ENCODE measurements at regions not wholly inside any gene's neighbourhood (a gene's known extent, or its start where the extent isn't known, plus 50 kb on each side); places are given as distances from the start of the nearest gene placed in this dataset.

DNA sequence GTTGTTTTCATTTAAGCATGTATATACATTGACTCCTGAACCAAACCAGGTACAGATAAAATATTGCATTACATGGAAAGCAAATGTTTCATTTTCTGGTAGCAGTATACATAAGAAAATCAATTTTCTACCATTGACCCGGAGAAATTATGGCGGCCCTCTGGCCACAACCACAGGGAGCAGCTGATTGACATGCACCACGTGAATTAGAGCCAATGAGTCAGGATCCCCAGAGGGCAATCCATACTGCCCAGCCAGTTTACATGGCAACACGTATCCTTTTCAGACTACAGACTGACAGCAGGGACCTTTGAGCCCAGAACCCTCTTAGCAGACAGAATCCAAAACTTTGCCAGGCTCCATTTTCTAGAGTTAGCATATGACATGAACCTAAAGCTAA is 272.2 kb upstream of the NEBL start:
- Mint-ChIP-seq H3K27ac (ENCODE audit: low read depth, unreplicated experiment) (no peak overlapping the region), H3K27me3 (ENCODE audit: insufficient read depth, unreplicated experiment) (no peaks in the 10 kb centered on the region), H3K4me1 (ENCODE audit: insufficient read depth, unreplicated experiment) (peaks cover 8% of the 10 kb centered on the region), H3K4me3 (ENCODE audit: unreplicated experiment) (no peak overlapping the region), H3K9me3 (ENCODE audit: unreplicated experiment) (no peaks in the 10 kb centered on the region), H3K36me3 (ENCODE audit: insufficient read depth, unreplicated experiment) (peaks cover 6% of the 10 kb centered on the region)
- intact Hi-C loops (cut with micrococcal nuclease) = no loop called here
- TF ChIP-seq, protein P1, sequence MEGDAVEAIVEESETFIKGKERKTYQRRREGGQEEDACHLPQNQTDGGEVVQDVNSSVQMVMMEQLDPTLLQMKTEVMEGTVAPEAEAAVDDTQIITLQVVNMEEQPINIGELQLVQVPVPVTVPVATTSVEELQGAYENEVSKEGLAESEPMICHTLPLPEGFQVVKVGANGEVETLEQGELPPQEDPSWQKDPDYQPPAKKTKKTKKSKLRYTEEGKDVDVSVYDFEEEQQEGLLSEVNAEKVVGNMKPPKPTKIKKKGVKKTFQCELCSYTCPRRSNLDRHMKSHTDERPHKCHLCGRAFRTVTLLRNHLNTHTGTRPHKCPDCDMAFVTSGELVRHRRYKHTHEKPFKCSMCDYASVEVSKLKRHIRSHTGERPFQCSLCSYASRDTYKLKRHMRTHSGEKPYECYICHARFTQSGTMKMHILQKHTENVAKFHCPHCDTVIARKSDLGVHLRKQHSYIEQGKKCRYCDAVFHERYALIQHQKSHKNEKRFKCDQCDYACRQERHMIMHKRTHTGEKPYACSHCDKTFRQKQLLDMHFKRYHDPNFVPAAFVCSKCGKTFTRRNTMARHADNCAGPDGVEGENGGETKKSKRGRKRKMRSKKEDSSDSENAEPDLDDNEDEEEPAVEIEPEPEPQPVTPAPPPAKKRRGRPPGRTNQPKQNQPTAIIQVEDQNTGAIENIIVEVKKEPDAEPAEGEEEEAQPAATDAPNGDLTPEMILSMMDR (IDR thresholded peaks at IDR 0.05; ENCODE audit: unreplicated experiment) = no peak
- ChIA-PET POLR2A (interaction anchor here (0.6 to 0.8 kb wide), 3 partner anchors 15 to 72 kb away, joined by 3 read pairs; no protein-coding TSS in a partner anchor), CTCF (interaction anchor here (0.5 kb wide), 1 partner anchor 133 kb away, joined by 3 read pairs; no protein-coding TSS in a partner anchor)
- no TSS peak for BruUV-seq (replicated peaks)
- no peak for DNase-seq (ENCODE audit: unreplicated experiment)

DNA sequence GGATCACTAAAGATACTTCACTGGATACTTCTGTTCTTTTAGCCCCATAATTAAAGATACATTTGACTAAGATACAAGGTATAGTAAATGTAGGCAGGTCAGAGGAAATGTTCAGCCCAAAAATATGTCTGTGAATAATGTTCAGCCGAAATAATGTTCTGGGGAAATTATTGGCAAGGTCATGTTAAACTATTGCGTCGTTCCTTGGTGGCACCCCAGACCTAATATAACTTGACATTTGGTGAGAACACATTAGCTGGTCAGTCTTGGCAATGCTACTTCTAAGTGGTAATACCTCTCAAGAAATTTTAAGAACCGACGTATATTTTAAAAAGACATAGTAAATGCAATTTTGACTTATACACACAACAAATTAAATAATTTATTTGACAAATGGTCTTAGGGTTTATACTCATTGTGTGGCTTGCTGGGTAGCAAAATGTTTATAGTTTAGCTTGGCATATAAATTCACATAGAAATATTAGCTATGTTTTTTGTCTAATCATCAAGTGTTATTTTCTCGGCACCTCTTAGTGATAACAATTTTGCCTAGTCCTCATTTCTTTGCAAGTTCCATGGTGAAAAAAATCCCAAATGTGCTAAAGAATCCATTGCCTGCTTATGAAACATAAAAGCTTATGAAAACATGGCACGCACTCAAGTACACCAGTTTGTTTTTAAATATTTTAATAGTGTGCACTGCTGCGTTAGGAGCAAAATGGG is 270.3 kb upstream of the NEBL start:
- TF ChIP-seq, protein P1 (IDR thresholded peaks at IDR 0.05; ENCODE audit: unreplicated experiment) = no peak
- ChIA-PET POLR2A (interaction anchor here (1.5 kb wide), 1 partner anchor 17 kb away, joined by 5 read pairs; no protein-coding TSS in a partner anchor), CTCF (interaction anchor here (0.6 to 1.0 kb wide), 2 partner anchors 89 to 104 kb away, joined by 3 read pairs; no protein-coding TSS in a partner anchor)
- no peak for DNase-seq (ENCODE audit: unreplicated experiment)
- H3K36me3 Mint-ChIP-seq (ENCODE audit: insufficient read depth, unreplicated experiment) = peaks cover 9% of the 10 kb centered on the region
- H3K4me3 Mint-ChIP-seq (ENCODE audit: unreplicated experiment) = no peak overlapping the region
- intact Hi-C loops (cut with micrococcal nuclease) = no loop called here
- BruUV-seq (replicated peaks) = no TSS peak
- H3K27ac Mint-ChIP-seq (ENCODE audit: low read depth, unreplicated experiment) = no peak overlapping the region
- peaks cover 10% of the 10 kb centered on the region for H3K4me1 Mint-ChIP-seq (ENCODE audit: insufficient read depth, unreplicated experiment)
- H3K9me3 Mint-ChIP-seq (ENCODE audit: unreplicated experiment) = no peaks in the 10 kb centered on the region
- H3K27me3 Mint-ChIP-seq (ENCODE audit: insufficient read depth, unreplicated experiment) = no peaks in the 10 kb centered on the region

DNA sequence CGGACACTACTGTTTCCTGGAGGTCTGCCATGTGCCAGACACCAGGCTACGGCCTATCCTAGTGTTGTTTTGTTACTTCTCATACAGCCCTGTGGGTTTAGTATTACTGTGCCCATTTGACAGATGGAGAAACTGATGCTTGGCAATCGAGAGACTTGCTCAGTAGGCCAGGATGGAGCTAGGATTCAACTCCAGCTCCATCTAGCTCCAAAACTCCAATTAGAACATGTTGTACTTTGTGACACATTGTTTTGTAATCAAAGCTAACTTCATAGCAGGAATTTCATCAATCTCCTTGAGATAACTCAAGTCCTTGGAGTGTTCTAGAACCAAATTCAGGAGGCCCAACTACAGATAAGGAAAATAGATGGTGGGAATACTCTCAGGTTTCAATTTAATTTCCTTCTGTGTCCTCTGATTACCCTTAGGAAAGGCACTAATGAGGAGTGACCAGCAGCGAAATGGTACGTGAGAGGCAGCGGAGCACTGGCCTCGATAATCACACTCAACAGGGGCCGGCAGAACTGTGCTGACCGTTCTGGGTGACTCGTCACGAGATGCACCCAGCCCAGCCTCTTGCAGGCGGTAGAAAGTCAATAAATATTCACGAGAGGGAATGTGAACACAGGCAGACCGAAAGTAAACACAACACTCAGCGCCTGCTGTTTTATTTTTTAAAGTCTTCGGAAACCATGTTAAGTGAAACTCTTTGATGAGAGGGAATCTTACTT is 269.6 kb upstream of the NEBL start:
- intact Hi-C loops (cut with micrococcal nuclease) = no loop called here
- no peaks in the 10 kb centered on the region for H3K27me3 Mint-ChIP-seq (ENCODE audit: insufficient read depth, unreplicated experiment)
- POLR2A ChIA-PET = interaction anchor here (1.5 kb wide), 1 partner anchor 17 kb away, joined by 5 read pairs; no protein-coding TSS in a partner anchor
- TF ChIP-seq, protein P1 (IDR thresholded peaks at IDR 0.05; ENCODE audit: unreplicated experiment) = no peak
- peaks cover 10% of the 10 kb centered on the region for H3K4me1 Mint-ChIP-seq (ENCODE audit: insufficient read depth, unreplicated experiment)
- CTCF ChIA-PET = interaction anchor here (1.0 kb wide), 1 partner anchor 88 kb away, joined by 3 read pairs; no protein-coding TSS in a partner anchor
- H3K4me3 Mint-ChIP-seq (ENCODE audit: unreplicated experiment) = no peak overlapping the region
- BruUV-seq (replicated peaks) = no TSS peak
- H3K36me3 Mint-ChIP-seq (ENCODE audit: insufficient read depth, unreplicated experiment) = peaks cover 15% of the 10 kb centered on the region
- H3K9me3 Mint-ChIP-seq (ENCODE audit: unreplicated experiment) = no peaks in the 10 kb centered on the region
- no peak overlapping the region for H3K27ac Mint-ChIP-seq (ENCODE audit: low read depth, unreplicated experiment)
- DNase-seq (ENCODE audit: unreplicated experiment) = no peak

DNA sequence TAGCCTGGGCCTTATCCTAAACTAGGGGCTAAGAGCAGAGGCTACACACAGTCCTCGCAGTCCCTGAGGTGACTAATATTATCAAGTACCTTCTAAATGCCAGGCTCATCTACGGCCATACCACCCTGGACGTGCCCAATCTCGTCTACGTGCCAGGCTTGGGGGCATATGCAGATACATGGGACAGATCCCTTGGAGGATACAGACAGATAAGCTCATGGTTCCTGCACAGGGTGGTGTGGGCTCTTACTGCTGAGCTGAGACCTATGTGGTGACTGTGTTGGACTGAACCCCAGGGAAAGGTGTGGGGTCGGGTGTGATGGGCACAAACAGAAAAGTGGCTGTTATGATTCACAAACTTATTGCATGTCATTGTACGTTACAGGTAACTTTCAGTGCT is 268.4 kb upstream of the NEBL start:
- ChIA-PET POLR2A (interaction anchor here (0.5 kb wide), 1 partner anchor 1346 kb away, joined by 3 read pairs; no protein-coding TSS in a partner anchor), CTCF (no interaction called here)
- peaks cover 10% of the 10 kb centered on the region for H3K36me3 Mint-ChIP-seq (ENCODE audit: insufficient read depth, unreplicated experiment)
- no peaks in the 10 kb centered on the region for H3K27me3 Mint-ChIP-seq (ENCODE audit: insufficient read depth, unreplicated experiment)
- DNase-seq (ENCODE audit: unreplicated experiment) = no peak
- H3K4me1 Mint-ChIP-seq (ENCODE audit: insufficient read depth, unreplicated experiment) = peaks cover 10% of the 10 kb centered on the region
- no peak overlapping the region for H3K27ac Mint-ChIP-seq (ENCODE audit: low read depth, unreplicated experiment)
- intact Hi-C loops (cut with micrococcal nuclease) = no loop called here
- no TSS peak for BruUV-seq (replicated peaks)
- TF ChIP-seq, protein P1 (IDR thresholded peaks at IDR 0.05; ENCODE audit: unreplicated experiment) = no peak
- no peaks in the 10 kb centered on the region for H3K9me3 Mint-ChIP-seq (ENCODE audit: unreplicated experiment)
- H3K4me3 Mint-ChIP-seq (ENCODE audit: unreplicated experiment) = no peak overlapping the region

All from MCF 10A (cell line).